SK-N-SH treated with all-trans-retinoic acid at 6 μM for 48 hours (cell line): ENCODE measurements at regions not wholly inside any gene's neighbourhood (a gene's known extent, or its start where the extent isn't known, plus 50 kb on each side); places are given as distances from the start of the nearest gene placed in this dataset.

Source experiments
- ATAC-seq: fragments of 200-7000 bp; cut with Tn5 transposase; 3 replicates; pipeline ENCODE4 v1.9.1; 2020; ENCODE audit warnings: mild to moderate bottlenecking, moderate library complexity
- ARNTL ChIP-seq: fragments of 450-650 bp; formaldehyde crosslinking; IDR thresholded peaks from 2 replicates; pipeline ENCODE4 v1.5.0; 2020; ENCODE audit warnings: low read depth, mild to moderate bottlenecking, moderate library complexity, borderline replicate concordance
- BACH2 ChIP-seq: fragments of 250-450 bp; sonication (Bioruptor Pico); IDR thresholded peaks from 2 replicates; pipeline ENCODE4 v1.9.0; 2021; ENCODE audit warnings: mild to moderate bottlenecking, borderline replicate concordance
- CSDC2 ChIP-seq: fragments of 250-450 bp; sonication (Bioruptor Pico); IDR thresholded peaks from 2 replicates; pipeline ENCODE4 v1.5.0; 2020; ENCODE audit warnings: mild to moderate bottlenecking, moderate library complexity
- ESRRG ChIP-seq: fragments of 250-450 bp; sonication (Bioruptor Pico); IDR thresholded peaks from 2 replicates; pipeline ENCODE4 v1.6.1; 2021; ENCODE audit warnings: mild to moderate bottlenecking
- GLIS3 ChIP-seq: fragments of 250-450 bp; sonication (Bioruptor Pico); IDR thresholded peaks from 2 replicates; pipeline ENCODE4 v1.5.0; 2020; ENCODE audit warnings: mild to moderate bottlenecking, moderate library complexity
- ISL1 ChIP-seq: fragments of 250-450 bp; sonication (Bioruptor Pico); IDR thresholded peaks from 2 replicates; pipeline ENCODE4 v2.1.2; 2022; ENCODE audit warnings: mild to moderate bottlenecking, moderate library complexity
- OSR1 ChIP-seq: fragments of 250-450 bp; sonication (Bioruptor Pico); IDR thresholded peaks from 2 replicates; pipeline ENCODE4 v1.8.0; 2022; ENCODE audit warnings: moderate library complexity, mild to moderate bottlenecking, inconsistent platforms
- PPARA ChIP-seq: fragments of 250-450 bp; sonication (Bioruptor Pico); IDR thresholded peaks from 2 replicates; pipeline ENCODE4 v1.5.0; 2020; ENCODE audit warnings: mild to moderate bottlenecking, borderline replicate concordance
- RARB ChIP-seq: fragments of 250-450 bp; sonication (Bioruptor Pico); IDR thresholded peaks from 2 replicates; pipeline ENCODE4 v1.8.0; 2021; ENCODE audit warnings: mild to moderate bottlenecking, moderate library complexity
- SNAI2 ChIP-seq: fragments of 250-450 bp; sonication (Bioruptor Pico); IDR thresholded peaks from 2 replicates; pipeline ENCODE4 v1.5.0; 2020; ENCODE audit warnings: mild to moderate bottlenecking, moderate library complexity
- TCF4 ChIP-seq: fragments of 250-450 bp; sonication (Bioruptor Pico); IDR thresholded peaks from 2 replicates; pipeline ENCODE4 v1.8.0; 2021; ENCODE audit warnings: mild to moderate bottlenecking, moderate library complexity, borderline replicate concordance
- ZFP3 ChIP-seq: fragments of 250-450 bp; sonication (Bioruptor Pico); IDR thresholded peaks from 2 replicates; pipeline ENCODE4 v1.5.0; 2020; ENCODE audit warnings: mild to moderate bottlenecking, moderate library complexity
- ZFP30 ChIP-seq: fragments of 450-650 bp; formaldehyde crosslinking; IDR thresholded peaks from 2 replicates; pipeline ENCODE4 v1.5.0; 2022; ENCODE audit warnings: mild to moderate bottlenecking, moderate library complexity
- ZNF565 ChIP-seq: fragments of 450-650 bp; formaldehyde crosslinking; conservative IDR thresholded peaks from 2 replicates; pipeline ENCODE4 v1.5.0; 2020; ENCODE audit warnings: low read depth, mild to moderate bottlenecking, moderate library complexity
- ZNF8 ChIP-seq: fragments of 450-650 bp; formaldehyde crosslinking; IDR thresholded peaks from 2 replicates; pipeline ENCODE4 v1.5.0; 2020; ENCODE audit warnings: mild to moderate bottlenecking, moderate library complexity
- TF ChIP-seq, protein P1 (sequence below): fragments of 250-450 bp; sonication (Bioruptor Pico); IDR thresholded peaks from 2 replicates; pipeline ENCODE4 v1.8.0; 2020; ENCODE audit warnings: mild to moderate bottlenecking, moderate library complexity, borderline replicate concordance
- TF ChIP-seq, protein P2 (sequence below): fragments of 250-450 bp; sonication (Bioruptor Pico); IDR thresholded peaks from 2 replicates; pipeline ENCODE4 v1.5.1; 2020; ENCODE audit warnings: low read depth, mild to moderate bottlenecking, moderate library complexity
- TF ChIP-seq, protein P3 (sequence below): fragments of 250-450 bp; sonication (Bioruptor Pico); IDR thresholded peaks from 2 replicates; pipeline ENCODE4 v1.5.1; 2021; ENCODE audit warnings: mild to moderate bottlenecking, moderate library complexity
- TF ChIP-seq, protein P4 (sequence below): fragments of 250-450 bp; sonication (Bioruptor Pico); IDR thresholded peaks from 2 replicates; pipeline ENCODE4 v1.5.0; 2020; ENCODE audit warnings: mild to moderate bottlenecking, moderate library complexity

DNA sequence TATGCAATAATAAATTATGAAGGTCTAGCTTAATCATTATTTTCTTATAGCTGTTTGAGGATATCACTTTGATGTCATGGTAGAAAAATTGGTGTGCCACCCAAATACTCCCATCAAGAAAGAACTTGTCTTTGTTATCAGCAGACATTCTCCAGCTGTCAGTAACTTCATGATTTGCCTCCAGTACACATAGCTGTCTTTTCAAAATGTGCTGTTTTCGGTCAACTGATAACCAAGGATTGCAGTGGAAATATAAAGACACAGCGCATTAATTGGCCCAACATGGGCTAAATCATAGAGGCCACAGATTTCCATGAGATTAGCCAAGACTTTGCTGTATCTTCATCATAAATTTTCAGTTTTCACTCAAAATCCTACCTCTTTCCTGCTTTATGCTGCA, 993.5 kb upstream of the SEMA6A start:
- TF ChIP-seq GLIS3 (no peak), ZFP30 (CRISPR knock-in tag) (no peak), PPARA (CRISPR knock-in tag) (no peak), RARB (no peak), TCF4 (no peak), ZNF565 (CRISPR knock-in tag) (no peak), OSR1 (CRISPR knock-in tag) (no peak), SNAI2 (no peak), BACH2 (no peak), ESRRG (CRISPR knock-in tag) (no peak)
- no peak for ATAC-seq

DNA sequence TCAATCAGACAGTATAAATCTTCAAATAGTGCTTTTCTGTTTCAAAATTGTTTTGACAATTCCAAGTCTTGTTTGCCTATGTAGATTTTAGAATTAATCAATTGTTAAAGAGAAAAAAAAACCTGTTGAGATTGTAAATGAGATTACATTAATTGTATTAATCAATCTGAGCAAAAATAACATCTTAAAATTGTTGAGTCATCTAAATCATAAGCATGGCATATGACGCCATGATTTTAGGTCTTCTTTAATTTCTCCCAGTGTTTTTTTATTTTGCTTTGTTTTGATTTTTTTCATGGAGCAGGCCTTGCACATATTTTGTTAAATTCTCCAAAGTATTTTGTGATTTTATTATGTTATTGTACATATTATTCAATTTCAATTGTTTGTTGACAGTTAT, 988.0 kb upstream of the SEMA6A start:
- no peak for ATAC-seq
- TF ChIP-seq, protein P1, sequence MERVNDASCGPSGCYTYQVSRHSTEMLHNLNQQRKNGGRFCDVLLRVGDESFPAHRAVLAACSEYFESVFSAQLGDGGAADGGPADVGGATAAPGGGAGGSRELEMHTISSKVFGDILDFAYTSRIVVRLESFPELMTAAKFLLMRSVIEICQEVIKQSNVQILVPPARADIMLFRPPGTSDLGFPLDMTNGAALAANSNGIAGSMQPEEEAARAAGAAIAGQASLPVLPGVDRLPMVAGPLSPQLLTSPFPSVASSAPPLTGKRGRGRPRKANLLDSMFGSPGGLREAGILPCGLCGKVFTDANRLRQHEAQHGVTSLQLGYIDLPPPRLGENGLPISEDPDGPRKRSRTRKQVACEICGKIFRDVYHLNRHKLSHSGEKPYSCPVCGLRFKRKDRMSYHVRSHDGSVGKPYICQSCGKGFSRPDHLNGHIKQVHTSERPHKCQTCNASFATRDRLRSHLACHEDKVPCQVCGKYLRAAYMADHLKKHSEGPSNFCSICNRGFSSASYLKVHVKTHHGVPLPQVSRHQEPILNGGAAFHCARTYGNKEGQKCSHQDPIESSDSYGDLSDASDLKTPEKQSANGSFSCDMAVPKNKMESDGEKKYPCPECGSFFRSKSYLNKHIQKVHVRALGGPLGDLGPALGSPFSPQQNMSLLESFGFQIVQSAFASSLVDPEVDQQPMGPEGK (CRISPR knock-in tag), result no peak
- TF ChIP-seq TCF4 (no peak), ZNF8 (CRISPR knock-in tag) (no peak)

DNA sequence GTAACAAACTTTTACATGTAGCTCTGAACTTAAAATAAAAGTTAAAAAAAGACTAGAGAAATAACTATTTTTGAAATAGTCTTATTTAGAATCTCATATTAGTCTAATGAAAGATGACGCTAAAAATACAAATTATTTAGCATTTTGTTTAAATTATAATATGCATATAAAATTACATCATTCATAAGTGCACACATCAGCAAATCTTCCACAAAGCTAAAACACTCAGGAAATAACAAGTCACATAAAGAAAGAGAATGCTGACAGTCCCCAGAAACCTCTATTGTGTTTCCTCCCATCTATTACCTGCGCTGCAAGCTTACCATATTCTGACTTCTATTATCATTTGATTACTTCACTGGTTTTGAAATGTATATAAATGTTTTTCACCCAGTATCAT, 986.9 kb upstream of the SEMA6A start:
- TF ChIP-seq, protein P1 (CRISPR knock-in tag), result no peak
- TF ChIP-seq, protein P2, sequence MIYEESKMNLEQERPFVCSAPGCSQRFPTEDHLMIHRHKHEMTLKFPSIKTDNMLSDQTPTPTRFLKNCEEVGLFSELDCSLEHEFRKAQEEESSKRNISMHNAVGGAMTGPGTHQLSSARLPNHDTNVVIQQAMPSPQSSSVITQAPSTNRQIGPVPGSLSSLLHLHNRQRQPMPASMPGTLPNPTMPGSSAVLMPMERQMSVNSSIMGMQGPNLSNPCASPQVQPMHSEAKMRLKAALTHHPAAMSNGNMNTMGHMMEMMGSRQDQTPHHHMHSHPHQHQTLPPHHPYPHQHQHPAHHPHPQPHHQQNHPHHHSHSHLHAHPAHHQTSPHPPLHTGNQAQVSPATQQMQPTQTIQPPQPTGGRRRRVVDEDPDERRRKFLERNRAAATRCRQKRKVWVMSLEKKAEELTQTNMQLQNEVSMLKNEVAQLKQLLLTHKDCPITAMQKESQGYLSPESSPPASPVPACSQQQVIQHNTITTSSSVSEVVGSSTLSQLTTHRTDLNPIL (CRISPR knock-in tag), result no peak
- TF ChIP-seq ZFP3 (CRISPR knock-in tag), result no peak
- TF ChIP-seq OSR1 (CRISPR knock-in tag), result no peak
- no peak for TF ChIP-seq ZNF8 (CRISPR knock-in tag)
- TF ChIP-seq ISL1, result no peak
- ATAC-seq, result no peak

DNA sequence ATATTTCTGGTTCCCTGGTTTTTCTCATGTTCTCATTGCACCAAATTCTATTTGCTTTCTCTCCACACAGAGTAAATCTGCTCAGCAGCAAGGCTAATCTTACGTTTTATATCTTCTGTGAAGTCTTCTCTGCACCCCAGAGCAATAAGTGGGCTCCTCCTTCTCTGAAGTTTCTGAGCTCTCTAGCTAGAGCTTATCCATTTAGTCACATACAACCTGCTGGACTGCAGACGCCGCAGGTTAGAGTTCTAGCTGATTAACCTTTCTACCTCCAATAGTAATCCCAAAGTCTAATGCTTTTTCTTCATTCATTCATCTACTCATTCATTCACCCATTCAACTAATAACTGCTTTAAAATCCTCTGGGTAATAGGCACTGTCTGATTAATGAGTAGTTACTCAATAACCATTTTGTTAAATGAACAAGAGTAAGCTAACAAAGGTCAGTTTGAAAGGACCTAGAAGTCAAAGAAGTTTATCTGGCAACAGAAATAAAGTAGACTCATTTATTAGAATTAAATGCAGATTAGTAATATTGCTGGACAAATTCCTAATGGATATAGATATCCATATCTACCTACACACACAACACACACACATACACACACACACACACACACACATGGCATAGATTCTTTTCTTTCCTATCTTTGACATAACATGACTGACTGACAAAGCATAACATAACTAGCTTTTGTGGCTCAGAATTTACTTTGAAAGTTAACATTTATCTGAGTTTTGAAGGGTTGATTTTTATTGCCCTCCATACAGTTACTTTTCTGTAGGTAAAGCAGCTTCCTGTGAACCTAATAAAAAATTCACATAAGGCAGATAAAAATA, 984.6 kb upstream of the SEMA6A start:
- TF ChIP-seq, protein P3, sequence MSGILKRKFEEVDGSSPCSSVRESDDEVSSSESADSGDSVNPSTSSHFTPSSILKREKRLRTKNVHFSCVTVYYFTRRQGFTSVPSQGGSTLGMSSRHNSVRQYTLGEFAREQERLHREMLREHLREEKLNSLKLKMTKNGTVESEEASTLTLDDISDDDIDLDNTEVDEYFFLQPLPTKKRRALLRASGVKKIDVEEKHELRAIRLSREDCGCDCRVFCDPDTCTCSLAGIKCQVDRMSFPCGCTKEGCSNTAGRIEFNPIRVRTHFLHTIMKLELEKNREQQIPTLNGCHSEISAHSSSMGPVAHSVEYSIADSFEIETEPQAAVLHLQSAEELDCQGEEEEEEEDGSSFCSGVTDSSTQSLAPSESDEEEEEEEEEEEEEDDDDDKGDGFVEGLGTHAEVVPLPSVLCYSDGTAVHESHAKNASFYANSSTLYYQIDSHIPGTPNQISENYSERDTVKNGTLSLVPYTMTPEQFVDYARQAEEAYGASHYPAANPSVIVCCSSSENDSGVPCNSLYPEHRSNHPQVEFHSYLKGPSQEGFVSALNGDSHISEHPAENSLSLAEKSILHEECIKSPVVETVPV (CRISPR knock-in tag), result no peak
- TF ChIP-seq ZFP30 (CRISPR knock-in tag) (no peak), TCF4 (no peak), ZFP3 (CRISPR knock-in tag) (no peak), ARNTL (no peak), RARB (no peak), ZNF8 (CRISPR knock-in tag) (no peak), CSDC2 (CRISPR knock-in tag) (no peak), GLIS3 (no peak), OSR1 (CRISPR knock-in tag) (no peak)
- TF ChIP-seq, protein P2 (CRISPR knock-in tag), result no peak
- TF ChIP-seq, protein P4, sequence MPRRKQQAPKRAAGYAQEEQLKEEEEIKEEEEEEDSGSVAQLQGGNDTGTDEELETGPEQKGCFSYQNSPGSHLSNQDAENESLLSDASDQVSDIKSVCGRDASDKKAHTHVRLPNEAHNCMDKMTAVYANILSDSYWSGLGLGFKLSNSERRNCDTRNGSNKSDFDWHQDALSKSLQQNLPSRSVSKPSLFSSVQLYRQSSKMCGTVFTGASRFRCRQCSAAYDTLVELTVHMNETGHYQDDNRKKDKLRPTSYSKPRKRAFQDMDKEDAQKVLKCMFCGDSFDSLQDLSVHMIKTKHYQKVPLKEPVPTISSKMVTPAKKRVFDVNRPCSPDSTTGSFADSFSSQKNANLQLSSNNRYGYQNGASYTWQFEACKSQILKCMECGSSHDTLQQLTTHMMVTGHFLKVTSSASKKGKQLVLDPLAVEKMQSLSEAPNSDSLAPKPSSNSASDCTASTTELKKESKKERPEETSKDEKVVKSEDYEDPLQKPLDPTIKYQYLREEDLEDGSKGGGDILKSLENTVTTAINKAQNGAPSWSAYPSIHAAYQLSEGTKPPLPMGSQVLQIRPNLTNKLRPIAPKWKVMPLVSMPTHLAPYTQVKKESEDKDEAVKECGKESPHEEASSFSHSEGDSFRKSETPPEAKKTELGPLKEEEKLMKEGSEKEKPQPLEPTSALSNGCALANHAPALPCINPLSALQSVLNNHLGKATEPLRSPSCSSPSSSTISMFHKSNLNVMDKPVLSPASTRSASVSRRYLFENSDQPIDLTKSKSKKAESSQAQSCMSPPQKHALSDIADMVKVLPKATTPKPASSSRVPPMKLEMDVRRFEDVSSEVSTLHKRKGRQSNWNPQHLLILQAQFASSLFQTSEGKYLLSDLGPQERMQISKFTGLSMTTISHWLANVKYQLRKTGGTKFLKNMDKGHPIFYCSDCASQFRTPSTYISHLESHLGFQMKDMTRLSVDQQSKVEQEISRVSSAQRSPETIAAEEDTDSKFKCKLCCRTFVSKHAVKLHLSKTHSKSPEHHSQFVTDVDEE, result no peak
- ATAC-seq, result no peak
